Stimulated activated CD8-positive, alpha-beta memory T cell treated with anti-CD3 and anti-CD28 coated beads, Interleukin-4, amount 100 ng/mL, for 4 hours (primary cell): ENCODE measurements at regions not wholly inside any gene's neighbourhood (a gene's known extent, or its start where the extent isn't known, plus 50 kb on each side); places are given as distances from the start of the nearest gene placed in this dataset.

Experiments
- DNase-seq, 2 donors: peaks; one replicate each; pipeline ENCODE4 v3.0.0-alpha.2; 2020; ENCODE audit warnings: low read depth in 2 of 2, low spot score in 1 of 2

DNA sequence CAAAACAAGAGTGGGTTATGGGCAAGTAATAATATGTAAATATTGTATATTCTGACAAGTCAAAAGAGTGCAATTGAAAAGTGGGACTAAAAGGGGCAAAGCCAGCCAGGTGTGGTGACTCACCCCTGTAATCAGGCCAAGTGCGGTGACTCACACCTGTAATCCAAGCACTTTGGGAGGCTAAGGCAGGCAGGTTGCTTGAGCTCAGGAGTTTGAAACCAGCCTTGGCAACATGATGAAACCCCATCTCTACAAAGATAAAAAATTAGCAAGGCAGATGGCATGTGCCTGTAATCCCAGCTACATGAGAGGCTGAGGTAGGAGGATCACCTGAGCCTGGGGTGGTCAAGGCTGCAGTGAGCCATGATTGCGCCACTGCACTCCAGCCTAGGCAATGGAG, 304.0 kb downstream of the HHIPL2 start:
- DNase-seq, result no peak

GRCh38 chr1:222242492-222242891, 305.4 kb downstream of the HHIPL2 start:
- DNase-seq, result no peak

DNA sequence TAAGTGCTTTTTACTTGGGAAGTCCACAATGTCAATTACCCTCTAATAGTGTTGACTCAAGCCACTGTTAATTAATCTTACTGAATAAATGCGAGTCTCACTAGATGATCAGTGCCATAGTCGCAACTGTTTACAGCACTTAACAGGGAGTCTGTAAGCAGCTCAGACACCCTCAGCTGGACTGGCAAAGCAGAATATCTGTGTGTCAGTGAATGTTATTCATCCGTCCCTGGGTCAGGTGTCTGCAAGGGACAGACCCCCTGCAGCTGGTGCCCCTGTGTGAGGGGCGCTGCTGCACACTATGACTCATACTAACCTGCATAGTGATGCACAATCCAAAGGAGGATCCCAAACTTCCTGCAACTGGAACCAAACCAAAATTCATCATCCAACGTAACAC, 306.5 kb downstream of the HHIPL2 start:
- DNase-seq, result no peak

DNA sequence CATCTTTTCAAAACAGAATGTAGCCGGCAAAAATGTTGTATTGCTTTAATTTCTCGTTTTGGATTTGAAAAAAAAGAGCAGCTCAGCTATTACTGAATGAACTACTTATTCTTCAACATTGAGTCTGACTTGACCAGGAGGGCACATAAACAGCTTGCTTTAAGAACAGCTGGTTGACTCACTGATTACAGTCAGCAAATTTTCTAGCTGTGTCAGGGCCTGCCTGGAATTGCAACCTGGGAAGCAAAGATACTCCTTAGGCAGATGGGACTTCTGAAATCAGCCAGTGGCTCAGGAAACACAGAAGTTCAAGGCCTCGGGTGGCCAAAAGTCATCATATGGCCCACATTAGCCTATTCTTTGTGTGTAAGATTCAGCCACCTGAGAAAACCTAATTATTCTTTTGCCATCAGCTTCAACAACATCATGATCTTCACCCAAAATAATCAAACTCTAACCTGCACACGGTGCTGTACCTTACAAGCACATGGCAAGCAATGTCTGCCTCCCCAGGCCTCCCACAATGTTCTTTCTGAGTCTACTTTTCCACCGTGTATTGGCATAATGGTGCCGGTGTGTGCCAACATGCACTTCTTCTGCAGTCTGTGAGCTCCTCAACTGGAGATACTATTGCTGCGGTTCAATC, 307.2 kb downstream of the HHIPL2 start:
- no peak for DNase-seq

- DNase-seq, result no peak
Measured at GRCh38 chr1:222239130-222239529, 308.8 kb downstream of the HHIPL2 start.

GRCh38 chr1:222234351-222234750, 313.6 kb downstream of the HHIPL2 start:
- DNase-seq, result no peak

- DNase-seq, result no peak
Measured at GRCh38 chr1:222233444-222234158, 314.3 kb downstream of the HHIPL2 start.

GRCh38 chr1:222232842-222233241, 315.1 kb downstream of the HHIPL2 start:
- DNase-seq, result no peak

DNA sequence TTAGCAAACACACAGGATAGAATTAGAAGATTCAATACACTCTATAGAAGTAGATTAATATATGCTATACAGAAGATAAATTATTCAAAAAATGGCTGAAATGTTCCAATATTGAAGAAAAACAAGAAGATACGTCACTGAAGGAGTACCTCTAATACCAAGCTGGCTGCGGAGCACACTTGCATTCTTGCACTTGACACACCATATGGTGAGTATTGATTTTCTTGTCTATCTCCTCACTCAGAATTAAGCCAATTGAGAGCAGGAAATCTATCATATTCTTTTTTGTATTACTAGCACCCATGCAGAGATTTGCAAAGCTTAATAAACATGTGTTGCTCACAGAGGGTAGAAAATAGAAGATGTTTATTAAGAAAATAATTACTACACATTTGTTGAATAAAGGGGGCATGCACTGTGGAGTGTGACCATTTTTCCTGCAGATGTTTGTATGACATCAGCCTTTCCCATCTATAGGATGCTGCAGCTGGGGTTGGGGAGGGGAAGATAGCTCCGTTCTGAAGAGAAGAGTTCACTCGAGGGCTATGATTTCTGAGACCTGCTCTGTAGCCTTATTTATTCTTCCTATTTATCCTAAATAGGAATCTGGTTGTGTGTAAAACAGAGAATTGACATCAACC, 318.1 kb downstream of the HHIPL2 start:
- no peak for DNase-seq

DNA sequence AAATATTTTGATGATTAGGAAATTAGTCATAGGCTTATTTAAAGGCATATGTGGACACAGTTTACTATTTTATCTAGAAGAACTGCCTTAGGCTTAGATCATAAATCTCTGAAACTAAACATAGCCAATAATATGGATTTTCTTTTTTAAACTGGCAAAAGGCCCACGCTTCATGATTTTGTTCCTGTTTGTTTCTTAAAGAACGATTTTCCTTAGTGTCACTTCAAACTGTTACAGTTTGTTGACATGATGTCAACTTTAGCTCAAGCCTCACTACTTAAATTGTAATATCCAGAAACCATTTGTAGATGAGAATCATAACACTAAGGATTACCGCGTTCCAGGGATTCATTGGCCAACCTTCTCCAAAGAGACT, 322.6 kb downstream of the HHIPL2 start:
- no peak for DNase-seq

DNA sequence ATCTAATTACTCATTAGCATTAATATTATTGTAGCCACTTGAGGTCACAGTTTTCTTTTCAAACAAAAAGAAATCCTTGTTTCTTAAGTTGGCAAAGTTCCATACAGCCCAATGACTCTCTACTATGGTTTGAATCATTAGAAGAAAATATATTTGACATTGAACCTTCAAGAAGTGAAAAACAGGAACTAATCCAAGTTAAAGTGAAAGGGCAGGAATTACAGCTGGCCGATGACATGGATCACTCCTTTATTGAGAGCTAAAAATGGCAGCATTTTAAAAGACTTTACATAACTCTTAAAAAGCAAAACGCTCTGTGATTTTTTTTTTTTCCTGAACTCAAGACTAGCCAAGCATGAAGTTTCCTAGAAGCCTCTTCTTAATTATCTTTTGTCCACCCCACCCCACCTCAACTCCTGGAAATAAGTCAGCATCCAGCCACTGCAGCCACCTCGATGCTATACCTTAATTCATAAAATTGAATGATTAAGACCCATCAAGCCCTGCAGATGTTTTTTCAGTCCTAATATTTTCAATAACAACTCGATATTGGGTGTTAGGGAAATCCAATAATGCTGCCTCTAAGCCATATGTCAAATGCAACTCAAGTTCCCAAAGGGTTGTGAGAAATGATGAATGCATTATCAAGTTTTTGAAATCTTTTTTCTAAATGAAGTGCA, 323.1 kb downstream of the HHIPL2 start:
- DNase-seq, result no peak

- DNase-seq, result no peak
Measured at GRCh38 chr1:222224156-222224555, 323.7 kb downstream of the HHIPL2 start.

DNA sequence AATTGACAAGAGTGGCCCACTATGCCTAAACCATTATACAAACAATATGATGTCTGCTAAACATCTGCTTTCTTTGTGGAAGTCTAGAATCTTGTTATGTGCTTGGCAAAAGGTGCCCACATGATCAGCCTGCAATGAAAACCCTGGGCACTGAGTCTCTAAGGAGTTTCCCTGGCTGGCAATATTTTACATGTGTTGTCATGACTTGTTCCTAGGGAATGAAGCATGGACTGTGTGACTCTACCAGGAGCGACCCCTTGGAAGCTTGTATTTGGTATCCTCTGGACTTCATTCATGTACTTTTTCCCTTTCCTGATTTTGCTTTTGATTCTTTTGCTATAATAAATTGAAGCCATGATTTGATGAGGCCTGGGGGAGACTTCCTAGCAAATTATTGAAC, 324.9 kb downstream of the HHIPL2 start:
- no peak for DNase-seq

DNA sequence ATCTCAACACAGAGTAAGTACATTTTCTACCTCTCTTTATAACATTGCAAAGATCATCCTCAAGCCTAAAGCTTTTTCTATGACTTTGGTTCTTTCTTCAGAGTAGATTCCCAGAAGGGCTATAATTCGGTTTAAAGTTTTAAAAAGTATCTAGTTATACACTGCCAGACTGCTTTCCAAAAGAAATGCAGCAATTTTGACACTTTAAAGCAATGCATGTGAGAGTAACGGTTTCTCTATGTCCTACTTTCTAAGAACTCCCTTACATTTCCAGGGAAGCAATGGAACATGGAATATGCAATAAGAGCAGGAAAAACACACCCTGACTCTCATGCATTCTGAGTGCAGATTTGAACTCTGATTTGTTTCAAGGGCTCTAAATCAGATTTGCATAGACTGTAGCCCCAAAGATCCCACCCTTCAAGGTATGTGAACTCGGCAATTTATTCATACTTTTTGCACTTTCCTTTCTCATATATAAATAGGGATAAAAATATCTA, 331.6 kb downstream of the HHIPL2 start:
- DNase-seq, result no peak

GRCh38 chr1:222210776-222211175, 337.1 kb downstream of the HHIPL2 start:
- DNase-seq, result no peak

GRCh38 chr1:222204475-222204874, 343.4 kb downstream of the HHIPL2 start:
- no peak for DNase-seq

- no peak for DNase-seq
Measured at GRCh38 chr1:222202831-222203230, 345.1 kb downstream of the HHIPL2 start.

DNA sequence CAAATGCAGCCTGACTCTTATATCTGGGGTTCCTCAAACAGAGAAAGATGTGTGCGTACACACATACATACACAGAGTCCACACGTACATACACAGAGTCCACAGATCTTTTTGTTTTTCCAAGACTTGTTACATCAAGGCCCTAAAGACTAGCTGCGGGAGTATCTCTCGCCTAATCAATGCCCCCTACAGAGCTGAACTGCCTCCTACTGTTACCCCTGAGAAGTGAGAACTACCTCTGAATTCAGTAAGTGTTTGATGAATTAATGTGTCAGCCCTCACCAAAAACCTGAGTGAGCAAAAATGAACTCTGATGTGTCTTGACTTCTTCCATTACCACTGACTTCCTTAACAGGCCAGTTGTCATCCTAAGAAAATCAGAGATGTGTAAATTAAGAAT, 351.2 kb downstream of the HHIPL2 start:
- DNase-seq, result no peak

DNA sequence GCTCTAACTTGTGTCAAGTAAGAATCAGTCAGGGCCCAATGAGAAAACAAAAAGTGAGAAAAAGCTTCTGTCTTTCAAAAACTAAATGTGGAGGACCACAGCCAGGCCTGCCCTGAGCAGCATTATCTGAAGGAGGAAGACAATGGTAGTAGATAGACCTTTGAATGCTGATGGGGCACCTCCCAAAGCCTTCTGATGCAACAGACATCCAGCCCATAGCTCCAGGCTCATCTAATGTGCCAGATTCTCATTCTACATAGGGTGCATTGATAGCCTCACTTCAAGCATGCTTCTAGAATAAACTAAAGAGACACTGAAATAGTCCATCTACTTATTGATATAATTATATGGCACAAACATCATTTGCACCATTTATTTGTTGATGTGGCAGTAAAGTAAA, 351.6 kb downstream of the HHIPL2 start:
- no peak for DNase-seq

- no peak for DNase-seq
Measured at GRCh38 chr1:222195857-222196256, 352.0 kb downstream of the HHIPL2 start.

- DNase-seq, result no peak
Measured at GRCh38 chr1:222189218-222189617, 358.7 kb downstream of the HHIPL2 start.
